Effector memory CD8-positive, alpha-beta T cell (primary cell): ENCODE measurements at regions not wholly inside any gene's neighbourhood (a gene's known extent, or its start where the extent isn't known, plus 50 kb on each side); places are given as distances from the start of the nearest gene placed in this dataset.

Experiments
- ATAC-seq: fragments of 150-1000 bp; cut with Tn5 transposase; replicated peaks from 2 replicates; pipeline ENCODE4 v1.10.0; 2021; ENCODE audit warnings: mild to moderate bottlenecking, moderate library complexity
- DNase-seq, 3 experiments: peaks; one replicate each; pipeline ENCODE4 v3.0.0; 2021
- H3K27ac Mint-ChIP-seq, 2 donors: one replicate each; pipeline ENCODE4 v1.8.0; 2022; ENCODE audit warnings: mild to moderate bottlenecking in 2 of 2, mixed read lengths in 2 of 2, moderate library complexity in 2 of 2
- H3K27me3 Mint-ChIP-seq, 2 donors: one replicate each; pipeline ENCODE4 v1.8.0; 2022; ENCODE audit warnings: mixed read lengths in 2 of 2
- H3K36me3 Mint-ChIP-seq: one replicate; pipeline ENCODE4 v1.8.0; 2022; ENCODE audit warnings: mild to moderate bottlenecking, moderate library complexity, mixed read lengths; ENCODE audit not compliant: insufficient read depth
- H3K4me1 Mint-ChIP-seq, 2 donors: one replicate each; pipeline ENCODE4 v1.8.0; 2022; ENCODE audit warnings: low read depth in 2 of 2, mixed read lengths in 2 of 2
- H3K4me3 Mint-ChIP-seq, 2 donors: one replicate each; pipeline ENCODE4 v1.8.0; 2022; ENCODE audit warnings: mild to moderate bottlenecking in 2 of 2, mixed read lengths in 2 of 2, moderate library complexity in 2 of 2
- H3K9me3 Mint-ChIP-seq, 2 donors: one replicate each; pipeline ENCODE4 v1.8.0; 2022; ENCODE audit warnings: mixed read lengths in 2 of 2

GRCh38 chr2:15874854-15875804 is 65.2 kb upstream of the MYCN start:
- H3K9me3 Mint-ChIP-seq = peaks cover 0 to under 1% of the 10 kb centered on the region in 2 donors
- no peak overlapping the region for H3K4me3 Mint-ChIP-seq
- no peak overlapping the region for H3K27ac Mint-ChIP-seq
- peaks cover 0 to 12% of the 10 kb centered on the region in 2 donors for H3K27me3 Mint-ChIP-seq
- no peaks in the 10 kb centered on the region for H3K36me3 Mint-ChIP-seq
- ATAC-seq = no peak
- DNase-seq = no peak
- no peaks in the 10 kb centered on the region for H3K4me1 Mint-ChIP-seq

GRCh38 chr2:15875969-15876705 is 64.2 kb upstream of the MYCN start:
- no peak for DNase-seq
- ATAC-seq = no peak
- H3K36me3 Mint-ChIP-seq = no peaks in the 10 kb centered on the region
- no peak overlapping the region for H3K27ac Mint-ChIP-seq
- H3K27me3 Mint-ChIP-seq = peaks cover 0 to 12% of the 10 kb centered on the region in 2 donors
- H3K4me1 Mint-ChIP-seq = no peaks in the 10 kb centered on the region
- no peak overlapping the region for H3K4me3 Mint-ChIP-seq
- H3K9me3 Mint-ChIP-seq = peaks cover 0 to 1% of the 10 kb centered on the region in 2 donors

GRCh38 chr2:15880226-15881119 is 59.9 kb upstream of the MYCN start:
- DNase-seq (no peak), ATAC-seq (no peak)
- H3K27ac Mint-ChIP-seq = no peak overlapping the region
- no peak overlapping the region for H3K4me3 Mint-ChIP-seq
- no peaks in the 10 kb centered on the region for H3K36me3 Mint-ChIP-seq
- H3K27me3 Mint-ChIP-seq = no peaks in the 10 kb centered on the region
- H3K4me1 Mint-ChIP-seq = no peaks in the 10 kb centered on the region
- peaks cover 0 to 1% of the 10 kb centered on the region in 2 donors for H3K9me3 Mint-ChIP-seq

- no peak overlapping the region for H3K4me3 Mint-ChIP-seq
- no peaks in the 10 kb centered on the region for H3K27me3 Mint-ChIP-seq
- no peaks in the 10 kb centered on the region for H3K36me3 Mint-ChIP-seq
- ATAC-seq (no peak), DNase-seq (no peak)
- no peaks in the 10 kb centered on the region for H3K4me1 Mint-ChIP-seq
- H3K9me3 Mint-ChIP-seq = peaks cover 0 to 1% of the 10 kb centered on the region in 2 donors
- no peak overlapping the region for H3K27ac Mint-ChIP-seq
These were observed 59.3 kb upstream of the MYCN start for GRCh38 chr2:15881120-15881433.

- no peaks in the 10 kb centered on the region for H3K27me3 Mint-ChIP-seq
- ATAC-seq = no peak
- no peaks in the 10 kb centered on the region for H3K36me3 Mint-ChIP-seq
These were observed 58.7 kb upstream of the MYCN start for GRCh38 chr2:15881676-15882075.

GRCh38 chr2:15882761-15883497 is 57.4 kb upstream of the MYCN start:
- DNase-seq = no peak
- no peak for ATAC-seq
- no peaks in the 10 kb centered on the region for H3K27me3 Mint-ChIP-seq
- H3K36me3 Mint-ChIP-seq = no peaks in the 10 kb centered on the region
- H3K4me3 Mint-ChIP-seq = no peak overlapping the region
- no peaks in the 10 kb centered on the region for H3K4me1 Mint-ChIP-seq
- no peak overlapping the region for H3K27ac Mint-ChIP-seq
- peaks cover 0 to 2% of the 10 kb centered on the region in 2 donors for H3K9me3 Mint-ChIP-seq

More at GRCh38 chr2:15881676-15882075, 58.7 kb upstream of the MYCN start:
- H3K4me3 Mint-ChIP-seq = no peak overlapping the region
- H3K27ac Mint-ChIP-seq = no peak overlapping the region
- no peak for DNase-seq
- H3K4me1 Mint-ChIP-seq = no peaks in the 10 kb centered on the region
- peaks cover 0 to 1% of the 10 kb centered on the region in 2 donors for H3K9me3 Mint-ChIP-seq

- no peaks in the 10 kb centered on the region for H3K36me3 Mint-ChIP-seq
- DNase-seq (no peak), ATAC-seq (no peak)
- H3K9me3 Mint-ChIP-seq = peaks cover 0 to 3% of the 10 kb centered on the region in 2 donors
- H3K27me3 Mint-ChIP-seq = no peaks in the 10 kb centered on the region
- no peak overlapping the region for H3K27ac Mint-ChIP-seq
- H3K4me3 Mint-ChIP-seq = no peak overlapping the region
- H3K4me1 Mint-ChIP-seq = no peaks in the 10 kb centered on the region
These were observed 56.7 kb upstream of the MYCN start for GRCh38 chr2:15883684-15884083.

GRCh38 chr2:15884790-15885189 is 55.6 kb upstream of the MYCN start:
- no peaks in the 10 kb centered on the region for H3K4me1 Mint-ChIP-seq
- no peaks in the 10 kb centered on the region for H3K36me3 Mint-ChIP-seq
- DNase-seq = no peak
- H3K27ac Mint-ChIP-seq = no peak overlapping the region
- H3K4me3 Mint-ChIP-seq = no peak overlapping the region
- H3K27me3 Mint-ChIP-seq = no peaks in the 10 kb centered on the region
- ATAC-seq = no peak
- H3K9me3 Mint-ChIP-seq = peaks cover 0 to 3% of the 10 kb centered on the region in 2 donors

- DNase-seq (no peak), ATAC-seq (no peak)
- Mint-ChIP-seq H3K4me3 (no peak overlapping the region), H3K27me3 (no peaks in the 10 kb centered on the region), H3K9me3 (peaks cover 0 to 2% of the 10 kb centered on the region in 2 donors), H3K27ac (no peak overlapping the region), H3K36me3 (no peaks in the 10 kb centered on the region), H3K4me1 (no peaks in the 10 kb centered on the region)
These were observed 54.1 kb upstream of the MYCN start for GRCh38 chr2:15886231-15886630.

- DNase-seq (no peak), ATAC-seq (no peak)
- Mint-ChIP-seq H3K27ac (no peak overlapping the region), H3K4me3 (no peak overlapping the region), H3K9me3 (peaks cover 0 to 2% of the 10 kb centered on the region in 2 donors), H3K27me3 (no peaks in the 10 kb centered on the region), H3K36me3 (no peaks in the 10 kb centered on the region), H3K4me1 (no peaks in the 10 kb centered on the region)
These were observed 50.8 kb upstream of the MYCN start for GRCh38 chr2:15889442-15890123.

GRCh38 chr2:15890124-15890754 is 50.1 kb upstream of the MYCN start:
- H3K4me3 Mint-ChIP-seq = no peak overlapping the region
- H3K27me3 Mint-ChIP-seq = no peaks in the 10 kb centered on the region
- no peak for DNase-seq
- no peak for ATAC-seq
- no peaks in the 10 kb centered on the region for H3K4me1 Mint-ChIP-seq
- no peaks in the 10 kb centered on the region for H3K36me3 Mint-ChIP-seq
- H3K27ac Mint-ChIP-seq = no peak overlapping the region
- H3K9me3 Mint-ChIP-seq = peaks cover 0 to 2% of the 10 kb centered on the region in 2 donors
